ENCODE measurements at regions not wholly inside any gene's neighbourhood (a gene's known extent, or its start where the extent isn't known, plus 50 kb on each side); places are given as distances from the start of the nearest gene placed in this dataset.

GRCh38 chr5:81893961-81894360, 77.9 kb upstream of the ATG10 start:
- H3K4me3 ChIP-seq (ENCODE audit: control insufficient read depth in 1 of 7, extremely low read depth in 1 of 7, insufficient read depth in 4 of 7, low read depth in 2 of 7, low read length in 6 of 7): no peak overlapping the region
- ChIA-PET CTCF (no interaction called here), POLR2A (no interaction called here)
- no peaks in the 10 kb centered on the region for H3K36me3 ChIP-seq (ENCODE audit: control insufficient read depth in 4 of 4, insufficient read depth in 4 of 4, low read length in 3 of 4)
- DNase-seq: no peak
- peaks cover 0 to 10% (median 8%) of the 10 kb centered on the region in 5 experiments for H3K9me3 ChIP-seq (ENCODE audit: control extremely low read depth in 1 of 5, control insufficient read depth in 4 of 5, insufficient read depth in 2 of 5, low read depth in 1 of 5, low read length in 4 of 5)
- no peaks in the 10 kb centered on the region for H3K27me3 ChIP-seq (replicated peaks in 2 of 5; ENCODE audit: control insufficient read depth in 4 of 5, insufficient read depth in 5 of 5, low read length in 4 of 5)
- H3K4me1 ChIP-seq (ENCODE audit: control extremely low read depth in 1 of 4, control insufficient read depth in 4 of 4, insufficient read depth in 4 of 4, low read length in 3 of 4): peaks cover 7 to 45% (median 11%) of the 10 kb centered on the region in 4 experiments
- 71% methylated on average over 3 of the region's 4 CpGs for WGBS (ENCODE audit: insufficient coverage)
- no peak overlapping the region for H3K27ac ChIP-seq (ENCODE audit: insufficient read depth in 1 of 2, low read depth in 1 of 2, low read length in 2 of 2, poor library complexity in 1 of 2, severe bottlenecking in 2 of 2)

GRCh38 chr5:81884871-81885270, 87.0 kb upstream of the ATG10 start:
- Histone ChIP-seq H3K4me1 (ENCODE audit: control extremely low read depth in 1 of 4, control insufficient read depth in 4 of 4, insufficient read depth in 4 of 4, low read length in 3 of 4) (no peaks in the 10 kb centered on the region), H3K9me3 (ENCODE audit: control extremely low read depth in 1 of 5, control insufficient read depth in 4 of 5, insufficient read depth in 2 of 5, low read depth in 1 of 5, low read length in 4 of 5) (peaks cover 0 to 2% (median 0%) of the 10 kb centered on the region in 5 experiments), H3K36me3 (ENCODE audit: control insufficient read depth in 4 of 4, insufficient read depth in 4 of 4, low read length in 3 of 4) (no peaks in the 10 kb centered on the region), H3K27ac (ENCODE audit: insufficient read depth in 1 of 2, low read depth in 1 of 2, low read length in 2 of 2, poor library complexity in 1 of 2, severe bottlenecking in 2 of 2) (no peak overlapping the region), H3K27me3 (replicated peaks in 2 of 5; ENCODE audit: control insufficient read depth in 4 of 5, insufficient read depth in 5 of 5, low read length in 4 of 5) (no peaks in the 10 kb centered on the region), H3K4me3 (ENCODE audit: control insufficient read depth in 1 of 7, extremely low read depth in 1 of 7, insufficient read depth in 4 of 7, low read depth in 2 of 7, low read length in 6 of 7) (no peak overlapping the region)
- ChIA-PET POLR2A (no interaction called here), CTCF (no interaction called here)
- no CpG with 5 or more reads among the region's 3 CpGs for WGBS (ENCODE audit: insufficient coverage)
- no peak for DNase-seq

- no peak overlapping the region for H3K4me3 ChIP-seq (ENCODE audit: control insufficient read depth in 1 of 7, extremely low read depth in 1 of 7, insufficient read depth in 4 of 7, low read depth in 2 of 7, low read length in 6 of 7)
- no peak overlapping the region for H3K27ac ChIP-seq (ENCODE audit: insufficient read depth in 1 of 2, low read depth in 1 of 2, low read length in 2 of 2, poor library complexity in 1 of 2, severe bottlenecking in 2 of 2)
- WGBS (ENCODE audit: insufficient coverage): 98% methylated on average over 5 of the region's 5 CpGs
- H3K4me1 ChIP-seq (ENCODE audit: control extremely low read depth in 1 of 4, control insufficient read depth in 4 of 4, insufficient read depth in 4 of 4, low read length in 3 of 4): no peaks in the 10 kb centered on the region
- ChIA-PET CTCF (interaction anchor here (0.8 kb wide), 1 partner anchor 11 kb away, joined by 3 read pairs; no protein-coding TSS in a partner anchor), POLR2A (no interaction called here)
- DNase-seq: no peak
- H3K36me3 ChIP-seq (ENCODE audit: control insufficient read depth in 4 of 4, insufficient read depth in 4 of 4, low read length in 3 of 4): no peaks in the 10 kb centered on the region
- peaks cover 0 to 2% (median 0%) of the 10 kb centered on the region in 5 experiments for H3K9me3 ChIP-seq (ENCODE audit: control extremely low read depth in 1 of 5, control insufficient read depth in 4 of 5, insufficient read depth in 2 of 5, low read depth in 1 of 5, low read length in 4 of 5)
- H3K27me3 ChIP-seq (replicated peaks in 2 of 5; ENCODE audit: control insufficient read depth in 4 of 5, insufficient read depth in 5 of 5, low read length in 4 of 5): no peaks in the 10 kb centered on the region
Measured at GRCh38 chr5:81883371-81883770, 88.5 kb upstream of the ATG10 start.

- DNase-seq: no peak
- H3K9me3 ChIP-seq (ENCODE audit: control extremely low read depth in 1 of 5, control insufficient read depth in 4 of 5, insufficient read depth in 2 of 5, low read depth in 1 of 5, low read length in 4 of 5): peaks cover 0 to 1% (median 0%) of the 10 kb centered on the region in 5 experiments
- POLR2A ChIA-PET: no interaction called here
- no peaks in the 10 kb centered on the region for H3K4me1 ChIP-seq (ENCODE audit: control extremely low read depth in 1 of 4, control insufficient read depth in 4 of 4, insufficient read depth in 4 of 4, low read length in 3 of 4)
- H3K36me3 ChIP-seq (ENCODE audit: control insufficient read depth in 4 of 4, insufficient read depth in 4 of 4, low read length in 3 of 4): no peaks in the 10 kb centered on the region
- CTCF ChIA-PET: no interaction called here
- WGBS (ENCODE audit: insufficient coverage): 100% methylated on average over 1 of the region's 2 CpGs
- no peaks in the 10 kb centered on the region for H3K27me3 ChIP-seq (replicated peaks in 2 of 5; ENCODE audit: control insufficient read depth in 4 of 5, insufficient read depth in 5 of 5, low read length in 4 of 5)
- no peak overlapping the region for H3K27ac ChIP-seq (ENCODE audit: insufficient read depth in 1 of 2, low read depth in 1 of 2, low read length in 2 of 2, poor library complexity in 1 of 2, severe bottlenecking in 2 of 2)
- H3K4me3 ChIP-seq (ENCODE audit: control insufficient read depth in 1 of 7, extremely low read depth in 1 of 7, insufficient read depth in 4 of 7, low read depth in 2 of 7, low read length in 6 of 7): no peak overlapping the region
Measured at GRCh38 chr5:81881595-81881994, 90.2 kb upstream of the ATG10 start.

- no peaks in the 10 kb centered on the region for H3K27me3 ChIP-seq (replicated peaks in 2 of 5; ENCODE audit: control insufficient read depth in 4 of 5, insufficient read depth in 5 of 5, low read length in 4 of 5)
- H3K9me3 ChIP-seq (ENCODE audit: control extremely low read depth in 1 of 5, control insufficient read depth in 4 of 5, insufficient read depth in 2 of 5, low read depth in 1 of 5, low read length in 4 of 5): peaks cover 0 to 1% (median 0%) of the 10 kb centered on the region in 5 experiments
- no peaks in the 10 kb centered on the region for H3K36me3 ChIP-seq (ENCODE audit: control insufficient read depth in 4 of 4, insufficient read depth in 4 of 4, low read length in 3 of 4)
- no peak overlapping the region for H3K27ac ChIP-seq (ENCODE audit: insufficient read depth in 1 of 2, low read depth in 1 of 2, low read length in 2 of 2, poor library complexity in 1 of 2, severe bottlenecking in 2 of 2)
- no peaks in the 10 kb centered on the region for H3K4me1 ChIP-seq (ENCODE audit: control extremely low read depth in 1 of 4, control insufficient read depth in 4 of 4, insufficient read depth in 4 of 4, low read length in 3 of 4)
- ChIA-PET CTCF (no interaction called here), POLR2A (no interaction called here)
- 94% methylated on average over 2 of the region's 3 CpGs for WGBS (ENCODE audit: insufficient coverage)
- no peak overlapping the region for H3K4me3 ChIP-seq (ENCODE audit: control insufficient read depth in 1 of 7, extremely low read depth in 1 of 7, insufficient read depth in 4 of 7, low read depth in 2 of 7, low read length in 6 of 7)
- no peak for DNase-seq
Measured at GRCh38 chr5:81879936-81880335, 91.9 kb upstream of the ATG10 start.

- H3K27me3 ChIP-seq (replicated peaks in 2 of 5; ENCODE audit: control insufficient read depth in 4 of 5, insufficient read depth in 5 of 5, low read length in 4 of 5): no peaks in the 10 kb centered on the region
- no peaks in the 10 kb centered on the region for H3K4me1 ChIP-seq (ENCODE audit: control extremely low read depth in 1 of 4, control insufficient read depth in 4 of 4, insufficient read depth in 4 of 4, low read length in 3 of 4)
- peaks cover 0 to 2% (median 0%) of the 10 kb centered on the region in 5 experiments for H3K9me3 ChIP-seq (ENCODE audit: control extremely low read depth in 1 of 5, control insufficient read depth in 4 of 5, insufficient read depth in 2 of 5, low read depth in 1 of 5, low read length in 4 of 5)
- CTCF ChIA-PET: interaction anchor here (1.6 kb wide), 1 partner anchor 21 kb away, joined by 5 read pairs; no protein-coding TSS in a partner anchor
- no peak overlapping the region for H3K4me3 ChIP-seq (ENCODE audit: control insufficient read depth in 1 of 7, extremely low read depth in 1 of 7, insufficient read depth in 4 of 7, low read depth in 2 of 7, low read length in 6 of 7)
- no peak overlapping the region for H3K27ac ChIP-seq (ENCODE audit: insufficient read depth in 1 of 2, low read depth in 1 of 2, low read length in 2 of 2, poor library complexity in 1 of 2, severe bottlenecking in 2 of 2)
- no peak for DNase-seq
- POLR2A ChIA-PET: no interaction called here
- no peaks in the 10 kb centered on the region for H3K36me3 ChIP-seq (ENCODE audit: control insufficient read depth in 4 of 4, insufficient read depth in 4 of 4, low read length in 3 of 4)
Measured at GRCh38 chr5:81878333-81878732, 93.5 kb upstream of the ATG10 start.

GRCh38 chr5:81866994-81867393, 104.8 kb upstream of the ATG10 start:
- no peak for DNase-seq
- Histone ChIP-seq H3K36me3 (ENCODE audit: control insufficient read depth in 4 of 4, insufficient read depth in 4 of 4, low read length in 3 of 4) (no peaks in the 10 kb centered on the region), H3K27me3 (replicated peaks in 2 of 5; ENCODE audit: control insufficient read depth in 4 of 5, insufficient read depth in 5 of 5, low read length in 4 of 5) (no peaks in the 10 kb centered on the region), H3K4me3 (ENCODE audit: control insufficient read depth in 1 of 7, extremely low read depth in 1 of 7, insufficient read depth in 4 of 7, low read depth in 2 of 7, low read length in 6 of 7) (no peak overlapping the region), H3K9me3 (ENCODE audit: control extremely low read depth in 1 of 5, control insufficient read depth in 4 of 5, insufficient read depth in 2 of 5, low read depth in 1 of 5, low read length in 4 of 5) (no peaks in the 10 kb centered on the region), H3K27ac (ENCODE audit: insufficient read depth in 1 of 2, low read depth in 1 of 2, low read length in 2 of 2, poor library complexity in 1 of 2, severe bottlenecking in 2 of 2) (no peak overlapping the region), H3K4me1 (ENCODE audit: control extremely low read depth in 1 of 4, control insufficient read depth in 4 of 4, insufficient read depth in 4 of 4, low read length in 3 of 4) (no peaks in the 10 kb centered on the region)
- CTCF ChIA-PET: interaction anchor here (0.9 to 1.6 kb wide), 3 partner anchors 9 to 68 kb away, joined by 3 to 4 read pairs (median 3); no protein-coding TSS in a partner anchor
- POLR2A ChIA-PET: no interaction called here
- WGBS (ENCODE audit: insufficient coverage): 100% methylated on average over 1 of the region's 3 CpGs

Measured in common myeloid progenitor, CD34-positive (primary cell).